CD4-positive, alpha-beta T cell (primary cell): ENCODE measurements at regions not wholly inside any gene's neighbourhood (a gene's known extent, or its start where the extent isn't known, plus 50 kb on each side); places are given as distances from the start of the nearest gene placed in this dataset.

Experiments
- ATAC-seq: fragments of 200-7000 bp; cut with Tn5 transposase; one replicate; pipeline ENCODE4 v1.10.0; 2022; ENCODE audit warnings: mild to moderate bottlenecking; ENCODE audit not compliant: poor library complexity
- CTCF ChIA-PET: fragments of 350-600 bp; sonication (Branson Sonifier 250); formaldehyde crosslinking; loops from one replicate; lab custom pipeline; 2021; ENCODE audit warnings: antibody characterized with exemption, inconsistent platforms; lab: Charles Lee
- POLR2A ChIA-PET: fragments of 350-600 bp; sonication (Branson Sonifier 250); formaldehyde crosslinking; loops from one replicate; lab custom pipeline; 2021; ENCODE audit warnings: antibody characterized with exemption, inconsistent platforms; lab: Charles Lee
- DNase-seq, 14 experiments: peaks; one replicate each; pipeline ENCODE4 v3.0.0-alpha.2; 2013 to 2020; ENCODE audit warnings: mixed read lengths in 2 of 14
- H3K27ac ChIP-seq, 2 donors: one replicate each; pipeline versions ENCODE4 v1.5.1 to v1.7.0; 2013; ENCODE audit warnings: low read length in 2 of 2, low read depth in 1 of 2, mild to moderate bottlenecking in 1 of 2
- H3K27me3 ChIP-seq, 2 experiments: 1 replicate in 1 of 2; 2 replicates in 1 of 2; pipeline versions ENCODE4 v1.6.1 to v1.7.0; 2013; ENCODE audit warnings: low read length in 2 of 2, control low read depth in 1 of 2, mild to moderate bottlenecking in 1 of 2, moderate library complexity in 1 of 2; ENCODE audit not compliant: insufficient read depth in 2 of 2, control insufficient read depth in 1 of 2
- H3K36me3 ChIP-seq: one replicate; pipeline ENCODE4 v1.6.1; 2013; ENCODE audit warnings: low read length, control low read depth; ENCODE audit not compliant: insufficient read depth
- H3K4me1 ChIP-seq: one replicate; pipeline ENCODE4 v1.6.1; 2013; ENCODE audit warnings: low read length, control low read depth; ENCODE audit not compliant: insufficient read depth
- H3K4me3 ChIP-seq: one replicate; pipeline ENCODE4 v1.5.1; 2013; ENCODE audit warnings: mild to moderate bottlenecking, low read length, moderate library complexity
- H3K9me3 ChIP-seq, 2 experiments: 1 replicate in 1 of 2; 2 replicates in 1 of 2; pipeline versions ENCODE4 v1.6.1 to v1.7.0; 2013; ENCODE audit warnings: low read length in 2 of 2, mild to moderate bottlenecking in 2 of 2, control low read depth in 1 of 2, moderate library complexity in 1 of 2; ENCODE audit not compliant: control insufficient read depth in 1 of 2, insufficient read depth in 1 of 2
- H3K27ac Mint-ChIP-seq: one replicate; pipeline ENCODE4 v1.8.0; 2020; ENCODE audit warnings: mixed read lengths
- H3K27me3 Mint-ChIP-seq: one replicate; pipeline ENCODE4 v1.8.0; 2021; ENCODE audit warnings: mixed read lengths
- H3K36me3 Mint-ChIP-seq: one replicate; pipeline ENCODE4 v1.8.0; 2021; ENCODE audit warnings: low read depth, mixed read lengths
- H3K4me1 Mint-ChIP-seq: one replicate; pipeline ENCODE4 v1.8.0; 2021; ENCODE audit warnings: low read depth, mixed read lengths
- H3K4me3 Mint-ChIP-seq: one replicate; pipeline ENCODE4 v1.8.0; 2020; ENCODE audit warnings: mild to moderate bottlenecking, mixed read lengths
- H3K9me3 Mint-ChIP-seq: one replicate; pipeline ENCODE4 v1.8.0; 2020; ENCODE audit warnings: mixed read lengths
- intact Hi-C, 2 experiments: fragments of 100-400 bp; cut with DNase I in 1 of 2; cut with micrococcal nuclease in 1 of 2; formaldehyde crosslinking; loops; one replicate each; pipeline versions ENCODE4 v1.15.1 to v1.9.0; 2023 to 2025; cut with DNase I, micrococcal nuclease
- TF ChIP-seq, protein P1 (sequence below): fragments of 200-600 bp; IDR thresholded peaks from one replicate; pipeline ENCODE4 v1.8.0; 2022; ENCODE audit warnings: antibody characterized with exemption, mild to moderate bottlenecking

DNA sequence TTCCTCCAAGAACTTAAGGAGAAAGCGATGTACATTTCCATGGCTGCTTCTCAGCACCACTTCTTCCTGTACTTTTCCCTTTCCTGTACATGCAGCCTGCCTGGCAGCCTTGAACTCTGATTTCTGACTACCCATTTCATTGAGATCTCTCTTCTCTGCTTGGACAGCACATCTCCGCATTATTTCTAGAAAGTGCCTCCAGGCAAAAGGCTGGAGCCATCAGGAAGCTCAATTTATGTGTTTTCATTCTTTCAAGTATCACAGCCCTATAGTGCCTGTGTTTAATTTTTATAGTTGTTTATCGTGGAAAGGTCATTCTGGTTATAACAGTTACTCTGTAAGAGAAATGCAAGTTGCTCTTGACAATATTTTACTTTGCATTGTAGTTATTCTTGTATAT, 688.0 kb upstream of the ANKRD30A start:
- ATAC-seq = no peak
- no peaks in the 10 kb centered on the region for H3K36me3 Mint-ChIP-seq
- H3K4me1 Mint-ChIP-seq = no peaks in the 10 kb centered on the region
- no peak for DNase-seq
- no peak overlapping the region for H3K4me3 Mint-ChIP-seq
- H3K27me3 Mint-ChIP-seq = no peaks in the 10 kb centered on the region
- Histone ChIP-seq H3K4me1 (no peaks in the 10 kb centered on the region), H3K4me3 (no peak overlapping the region), H3K36me3 (no peaks in the 10 kb centered on the region), H3K27me3 (no peaks in the 10 kb centered on the region), H3K27ac (no peak overlapping the region), H3K9me3 (peaks cover 0 to 4% of the 10 kb centered on the region in 2 experiments)
- ChIA-PET POLR2A (no interaction called here), CTCF (no interaction called here)
- peaks cover 5% of the 10 kb centered on the region for H3K9me3 Mint-ChIP-seq
- H3K27ac Mint-ChIP-seq = no peak overlapping the region
- intact Hi-C loops = no loop called here
- TF ChIP-seq, protein P1, sequence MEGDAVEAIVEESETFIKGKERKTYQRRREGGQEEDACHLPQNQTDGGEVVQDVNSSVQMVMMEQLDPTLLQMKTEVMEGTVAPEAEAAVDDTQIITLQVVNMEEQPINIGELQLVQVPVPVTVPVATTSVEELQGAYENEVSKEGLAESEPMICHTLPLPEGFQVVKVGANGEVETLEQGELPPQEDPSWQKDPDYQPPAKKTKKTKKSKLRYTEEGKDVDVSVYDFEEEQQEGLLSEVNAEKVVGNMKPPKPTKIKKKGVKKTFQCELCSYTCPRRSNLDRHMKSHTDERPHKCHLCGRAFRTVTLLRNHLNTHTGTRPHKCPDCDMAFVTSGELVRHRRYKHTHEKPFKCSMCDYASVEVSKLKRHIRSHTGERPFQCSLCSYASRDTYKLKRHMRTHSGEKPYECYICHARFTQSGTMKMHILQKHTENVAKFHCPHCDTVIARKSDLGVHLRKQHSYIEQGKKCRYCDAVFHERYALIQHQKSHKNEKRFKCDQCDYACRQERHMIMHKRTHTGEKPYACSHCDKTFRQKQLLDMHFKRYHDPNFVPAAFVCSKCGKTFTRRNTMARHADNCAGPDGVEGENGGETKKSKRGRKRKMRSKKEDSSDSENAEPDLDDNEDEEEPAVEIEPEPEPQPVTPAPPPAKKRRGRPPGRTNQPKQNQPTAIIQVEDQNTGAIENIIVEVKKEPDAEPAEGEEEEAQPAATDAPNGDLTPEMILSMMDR = no peak

DNA sequence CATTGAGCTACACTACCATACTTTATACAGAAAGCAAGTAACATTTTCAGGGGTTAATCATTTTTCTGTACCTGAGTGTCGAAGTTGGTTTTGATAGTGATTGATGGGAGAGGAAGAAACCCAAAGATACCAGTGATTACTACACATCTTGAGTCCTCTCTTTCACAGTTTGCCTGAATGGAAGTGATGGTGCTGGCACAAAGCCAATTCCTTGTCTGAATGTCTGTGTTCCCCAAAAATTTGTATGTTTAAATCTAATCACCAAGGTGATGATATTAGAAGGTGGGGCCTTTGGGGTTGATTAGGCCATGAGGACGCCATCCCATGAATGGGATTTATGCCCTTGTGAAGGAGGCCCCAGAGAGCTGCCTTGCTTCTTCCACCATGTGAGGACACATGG, 696.9 kb upstream of the ANKRD30A start:
- TF ChIP-seq, protein P1 = no peak
- no peaks in the 10 kb centered on the region for H3K27me3 Mint-ChIP-seq
- no peak for ATAC-seq
- H3K4me1 Mint-ChIP-seq = no peaks in the 10 kb centered on the region
- no peaks in the 10 kb centered on the region for H3K36me3 Mint-ChIP-seq
- no peaks in the 10 kb centered on the region for H3K36me3 ChIP-seq
- H3K4me3 ChIP-seq = no peak overlapping the region
- DNase-seq = no peak
- no peaks in the 10 kb centered on the region for H3K27me3 ChIP-seq
- peaks cover 0 to 6% of the 10 kb centered on the region in 2 experiments for H3K9me3 ChIP-seq
- no peak overlapping the region for H3K4me3 Mint-ChIP-seq
- H3K27ac ChIP-seq = no peak overlapping the region
- ChIA-PET CTCF (no interaction called here), POLR2A (no interaction called here)
- H3K9me3 Mint-ChIP-seq = peaks cover 25% of the 10 kb centered on the region
- no peaks in the 10 kb centered on the region for H3K4me1 ChIP-seq
- H3K27ac Mint-ChIP-seq = no peak overlapping the region
- intact Hi-C loops = no loop called here

DNA sequence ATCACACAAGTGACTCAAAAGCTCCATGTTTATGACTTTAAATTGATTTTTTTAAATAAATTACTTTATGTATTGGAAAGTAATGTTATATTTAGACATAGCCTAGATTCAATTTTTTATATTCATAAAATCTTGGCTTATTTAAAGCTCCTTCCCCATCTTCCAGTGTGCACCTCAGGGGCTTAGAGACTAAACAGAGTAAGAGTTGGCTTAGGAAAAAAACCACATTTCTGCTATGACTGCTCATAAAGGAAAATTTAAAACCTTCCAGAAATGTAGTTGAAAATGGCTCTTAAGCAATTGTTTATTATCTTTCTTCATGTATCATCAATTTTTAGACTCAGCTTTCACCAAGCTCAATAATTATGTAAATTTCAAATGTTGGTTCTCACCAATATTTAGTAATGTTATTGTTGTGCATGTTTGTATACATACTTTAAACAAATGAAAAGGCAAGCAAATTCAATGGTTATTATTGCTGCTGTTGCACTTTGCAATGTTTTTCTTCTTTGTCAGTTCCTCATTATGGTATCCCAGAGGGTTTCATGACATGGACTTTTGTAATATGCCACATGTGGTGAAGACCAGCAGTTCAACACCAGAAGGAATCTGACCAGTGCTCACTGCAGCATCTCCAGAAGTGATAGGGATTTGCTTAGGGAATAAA, 700.1 kb upstream of the ANKRD30A start:
- peaks cover 0 to 5% of the 10 kb centered on the region in 2 experiments for H3K9me3 ChIP-seq
- intact Hi-C loops = no loop called here
- DNase-seq (no peak), ATAC-seq (no peak)
- H3K27me3 Mint-ChIP-seq = no peaks in the 10 kb centered on the region
- TF ChIP-seq, protein P1 = no peak
- H3K27me3 ChIP-seq = no peaks in the 10 kb centered on the region
- H3K4me3 Mint-ChIP-seq = no peak overlapping the region
- POLR2A ChIA-PET = no interaction called here
- no peak overlapping the region for H3K4me3 ChIP-seq
- CTCF ChIA-PET = no interaction called here
- no peaks in the 10 kb centered on the region for H3K4me1 Mint-ChIP-seq
- H3K36me3 ChIP-seq = no peaks in the 10 kb centered on the region
- peaks cover 20% of the 10 kb centered on the region for H3K9me3 Mint-ChIP-seq
- H3K4me1 ChIP-seq = no peaks in the 10 kb centered on the region
- no peak overlapping the region for H3K27ac ChIP-seq
- H3K36me3 Mint-ChIP-seq = no peaks in the 10 kb centered on the region
- no peak overlapping the region for H3K27ac Mint-ChIP-seq
